NCI-H1105 treated with DMSO at 0.1 percent for 48 hours (cell line): ENCODE measurements at regions not wholly inside any gene's neighbourhood (a gene's known extent, or its start where the extent isn't known, plus 50 kb on each side); places are given as distances from the start of the nearest gene placed in this dataset.

Experiments
- DNase-seq: peaks from one replicate; lab custom pipeline; 2025; lab: John Stamatoyannopoulos, UW

DNA sequence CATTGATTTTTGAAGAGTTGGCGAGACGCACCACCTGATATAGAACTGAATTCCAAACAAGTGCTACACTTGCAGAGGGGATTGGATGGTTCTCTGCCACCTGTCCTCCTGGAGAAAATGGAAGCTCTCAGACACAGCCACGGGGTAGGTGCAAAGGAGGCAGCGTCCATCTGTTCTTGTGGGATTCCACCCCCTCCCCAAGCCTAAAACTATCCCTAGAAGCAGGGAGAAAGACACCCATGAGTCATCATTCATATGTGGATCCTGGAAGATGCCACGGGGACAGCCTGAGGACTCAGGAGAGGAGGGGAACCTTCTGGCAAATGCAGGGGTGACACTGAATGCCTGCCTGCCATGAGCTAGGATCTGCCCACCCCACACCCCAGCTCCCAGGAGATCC is 171.3 kb upstream of the CST7 start:
- DNase-seq, result no peak

- no peak for DNase-seq
Observed at GRCh38 chr20:24778585-24779031, 170.5 kb upstream of the CST7 start.

DNA sequence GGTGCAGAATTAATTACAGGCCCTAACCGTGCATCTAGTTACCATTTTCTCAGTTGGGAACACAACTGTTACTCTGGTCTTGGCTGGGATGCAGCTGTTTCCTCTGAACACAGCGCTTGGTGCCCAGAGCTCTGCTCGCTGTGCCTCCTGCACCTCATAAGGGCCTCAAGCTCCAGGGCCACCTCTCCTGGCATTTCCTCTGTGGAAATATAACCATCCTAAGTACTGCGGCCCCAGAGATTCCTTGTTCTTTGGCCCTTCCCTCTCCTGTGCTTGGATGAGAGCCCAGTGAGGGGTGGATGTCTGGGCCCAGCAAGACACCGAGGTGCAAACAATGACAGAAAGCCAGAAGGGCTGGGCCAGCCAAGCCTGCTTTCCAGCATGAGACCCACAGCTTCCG is 169.9 kb upstream of the CST7 start:
- DNase-seq, result no peak

DNA sequence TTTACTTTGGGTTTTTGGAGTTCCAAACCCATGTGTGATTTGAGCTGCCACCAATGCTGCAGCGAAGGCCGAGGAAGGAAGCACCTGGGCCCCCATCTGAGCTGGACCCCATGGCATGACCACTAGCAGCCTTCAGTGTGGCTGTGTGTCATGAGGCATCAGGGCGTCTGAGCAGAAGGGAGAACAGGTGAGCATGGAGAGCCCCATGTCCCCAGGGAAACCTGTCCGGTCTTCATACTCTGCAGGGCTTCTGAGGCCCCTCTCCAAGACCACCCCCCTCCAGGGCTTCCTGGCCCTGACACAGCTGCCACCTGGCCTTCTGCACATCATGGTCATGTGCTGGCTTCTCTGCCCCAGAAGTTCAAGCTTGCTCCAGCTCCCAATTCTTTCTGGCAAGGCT is 169.1 kb upstream of the CST7 start:
- no peak for DNase-seq

DNA sequence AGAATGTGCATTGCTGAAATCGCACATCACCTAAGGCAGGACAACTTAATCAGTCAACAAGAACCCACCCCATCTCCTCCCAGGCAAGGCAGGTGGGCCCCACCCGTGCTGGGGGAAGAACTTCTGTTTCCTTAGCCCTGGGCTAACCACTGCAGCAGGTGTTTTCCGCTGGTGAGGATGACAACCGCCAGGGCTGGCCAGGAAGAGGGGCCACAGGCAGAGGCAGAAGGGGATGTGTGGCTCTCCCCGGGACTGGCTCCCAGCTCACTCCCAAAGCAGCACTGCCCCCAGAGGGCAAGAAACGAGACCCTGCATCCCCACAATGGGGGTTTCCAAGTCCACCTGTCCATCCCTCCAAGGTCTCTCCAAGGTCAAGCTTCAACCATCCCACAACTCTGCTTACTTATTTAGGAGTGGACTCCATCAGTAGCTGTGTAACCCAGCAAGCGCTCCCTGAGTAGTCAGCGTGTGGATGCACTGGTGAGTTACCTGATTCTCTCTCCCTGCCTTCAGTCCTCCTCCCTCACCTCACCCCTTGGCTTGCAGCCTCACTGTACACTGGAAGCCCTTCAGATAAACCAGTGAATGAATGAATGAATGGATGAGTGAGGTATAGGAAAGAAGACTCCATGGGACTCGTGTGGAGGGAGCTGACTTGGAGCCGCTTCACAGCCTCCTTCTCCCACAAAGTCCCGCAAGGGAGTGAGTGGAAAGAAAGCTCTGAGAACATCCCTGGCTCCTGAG is 168.2 kb upstream of the CST7 start:
- DNase-seq, result no peak

GRCh38 chr20:24781418-24781980 is 167.6 kb upstream of the CST7 start:
- DNase-seq, result no peak

DNA sequence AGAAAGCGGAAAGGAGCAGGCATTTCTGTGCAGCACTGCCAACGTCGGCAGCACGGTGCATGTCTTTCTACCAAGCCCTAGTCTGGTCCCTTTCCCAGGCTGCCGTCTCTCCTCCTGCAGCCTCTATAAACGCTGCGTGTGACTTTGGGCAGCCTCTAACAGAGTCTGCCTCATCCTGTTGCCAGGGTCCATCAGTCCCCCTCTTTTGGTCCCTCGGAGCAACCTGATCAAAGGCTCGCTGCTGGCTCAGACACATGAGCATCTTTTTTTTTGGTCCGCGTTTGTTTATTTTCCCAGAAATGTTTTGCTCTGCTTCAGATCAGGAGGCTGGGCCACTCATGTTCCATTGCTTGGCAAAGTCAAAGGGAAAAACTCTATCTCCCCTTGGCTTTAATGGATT is 166.8 kb upstream of the CST7 start:
- DNase-seq, result no peak

DNA sequence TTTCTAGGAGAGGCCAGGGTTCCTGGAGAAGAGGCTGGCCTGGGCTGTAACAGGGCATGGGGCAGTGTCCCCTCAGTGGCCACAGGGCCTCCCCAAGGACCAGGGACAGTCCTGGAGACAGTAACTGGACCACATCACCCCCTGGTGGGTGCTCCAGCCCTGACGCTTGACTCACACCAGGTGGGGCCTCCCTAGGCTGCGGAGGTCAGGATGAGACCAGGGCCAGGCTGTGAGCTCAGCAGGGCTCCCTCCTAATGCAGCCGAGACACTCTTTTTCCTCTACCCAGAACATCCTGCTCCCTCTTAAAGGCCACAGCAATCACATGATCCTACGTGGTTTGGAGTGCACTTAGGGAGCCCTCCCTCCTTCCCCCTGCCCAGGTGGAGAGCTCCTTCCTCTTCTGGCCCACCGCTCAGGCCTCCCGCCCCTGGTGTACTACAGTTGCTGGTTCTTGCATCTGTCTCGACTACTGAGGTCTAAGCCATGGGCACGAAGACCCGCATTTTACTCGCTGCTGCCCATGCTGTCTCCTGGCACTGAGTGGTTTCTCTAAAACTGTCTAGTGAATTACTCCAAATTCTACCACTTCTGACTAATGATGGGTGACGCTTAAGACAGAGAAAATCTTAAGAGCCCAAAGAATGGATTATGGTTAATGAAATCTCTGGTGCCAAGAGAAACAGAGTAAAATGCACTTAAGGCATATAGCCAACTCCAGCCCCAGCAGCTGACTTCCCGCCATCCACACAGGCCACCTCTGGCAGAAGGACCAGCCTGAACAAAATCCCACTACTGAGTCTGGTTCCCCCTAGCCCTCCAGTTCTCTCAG is 166.1 kb upstream of the CST7 start:
- DNase-seq, result no peak

DNA sequence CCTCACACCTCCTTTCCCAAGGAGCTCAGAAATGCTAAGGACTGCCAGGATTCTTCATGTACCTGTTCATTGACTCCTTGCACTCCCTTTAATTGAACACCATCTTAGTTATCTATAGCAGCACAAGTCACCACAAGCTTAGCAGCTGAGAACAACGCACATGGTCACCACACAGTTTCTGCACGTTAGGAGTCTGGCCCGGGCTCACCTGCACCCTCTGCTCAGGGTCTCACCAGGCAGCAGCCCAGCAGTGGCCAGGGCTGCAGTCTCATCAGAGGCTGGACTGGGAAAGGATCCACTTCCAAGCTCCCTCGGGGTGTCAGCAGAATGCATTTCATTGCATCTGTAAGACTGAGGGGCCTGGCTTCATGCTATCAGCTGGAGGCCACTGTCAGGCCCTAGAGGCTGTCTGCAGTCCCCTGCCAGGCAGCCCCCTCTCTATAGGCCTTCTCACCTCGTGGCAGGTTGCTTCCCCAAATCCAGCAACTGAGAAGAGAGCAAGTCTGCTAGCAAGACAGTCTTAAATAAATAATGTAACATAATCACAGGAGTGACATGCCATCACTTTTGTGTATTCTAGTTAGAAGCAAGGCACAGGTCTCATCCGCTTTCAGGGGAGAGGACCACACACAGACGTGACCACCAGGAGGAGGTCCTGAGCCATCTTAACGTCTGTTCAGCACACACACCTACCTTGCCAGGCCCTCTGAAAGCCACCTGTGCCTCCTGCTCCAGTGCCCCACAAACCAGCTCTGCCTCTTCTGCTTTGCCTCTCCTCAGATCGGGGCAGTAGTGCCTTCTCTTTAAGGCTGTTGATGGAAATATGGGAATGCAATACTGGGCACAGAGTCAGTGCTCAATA is 165.2 kb upstream of the CST7 start:
- no peak for DNase-seq

- DNase-seq, result no peak
Observed at GRCh38 chr20:24784607-24785006, 164.5 kb upstream of the CST7 start.

DNA sequence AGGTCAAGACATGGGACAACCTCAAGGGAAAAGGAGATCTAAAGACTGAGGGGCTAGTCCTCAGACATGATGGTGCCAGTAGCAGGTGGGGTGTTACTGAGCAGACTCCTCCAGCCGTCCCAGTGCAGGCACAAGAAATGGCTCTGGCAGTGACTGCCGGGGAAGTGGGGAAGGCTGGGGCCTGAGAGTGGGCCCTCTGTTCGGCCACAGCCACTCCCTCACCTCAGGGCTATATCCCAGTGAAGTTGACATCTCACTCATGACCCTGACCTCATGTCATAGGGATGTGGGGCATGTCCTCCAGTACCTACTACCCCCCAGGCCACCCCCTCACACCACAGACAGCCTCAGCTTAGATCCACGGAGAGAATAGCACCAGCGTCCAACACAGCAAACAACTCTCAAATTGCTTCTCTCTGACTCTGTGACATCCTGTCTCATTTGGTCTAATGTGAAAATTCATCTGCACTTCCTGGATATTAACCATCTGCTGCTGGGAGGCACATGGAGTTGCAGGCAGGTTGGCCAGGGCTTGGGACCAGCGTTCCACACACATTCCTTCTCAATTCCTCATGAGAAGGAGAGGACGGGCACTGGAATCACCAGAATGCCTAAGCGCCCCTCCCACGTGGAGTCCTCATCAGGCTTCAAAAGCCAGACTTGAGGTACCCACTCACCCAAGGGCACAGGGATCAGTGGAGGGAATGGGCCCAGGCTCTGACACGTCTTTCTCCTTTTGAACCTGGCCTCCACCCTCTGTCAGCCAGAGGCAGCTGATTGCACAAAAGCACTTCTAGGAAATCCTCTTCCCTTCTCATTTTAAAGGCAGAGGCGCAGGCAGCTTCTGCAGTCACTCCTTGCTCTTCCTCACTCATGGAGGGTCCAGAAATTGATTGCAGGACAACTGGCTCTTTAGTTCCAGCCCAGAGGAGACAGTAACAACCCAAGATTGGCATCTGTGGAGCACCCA is 163.6 kb upstream of the CST7 start:
- no peak for DNase-seq

- no peak for DNase-seq
Observed at GRCh38 chr20:24786111-24786495, 163.0 kb upstream of the CST7 start.

GRCh38 chr20:24786646-24787045 is 162.4 kb upstream of the CST7 start:
- DNase-seq, result no peak

GRCh38 chr20:24787071-24787470 is 162.0 kb upstream of the CST7 start:
- DNase-seq, result no peak

DNA sequence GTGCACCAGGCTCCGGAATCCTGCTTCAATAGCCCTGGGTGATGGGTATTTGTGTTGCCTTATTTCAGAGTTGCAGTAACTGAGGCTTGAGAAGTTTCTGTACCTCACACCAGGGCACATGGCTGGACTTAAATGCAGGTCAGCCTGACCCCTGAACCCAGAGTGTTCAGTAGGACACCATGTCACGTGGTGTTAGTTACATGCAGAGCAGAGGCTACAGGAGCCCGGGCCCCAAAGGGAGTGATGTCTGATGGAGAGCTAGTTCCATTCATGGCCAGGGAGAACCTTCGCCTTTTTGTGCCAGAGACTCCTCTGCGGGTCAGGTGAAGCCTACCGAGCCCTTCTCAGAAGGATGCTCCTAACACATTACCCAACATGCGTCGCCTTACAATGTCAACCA is 161.4 kb upstream of the CST7 start:
- no peak for DNase-seq

- DNase-seq, result no peak
Observed at GRCh38 chr20:24789877-24790276, 159.2 kb upstream of the CST7 start.

- DNase-seq, result no peak
Observed at GRCh38 chr20:24790746-24791283, 158.3 kb upstream of the CST7 start.

- no peak for DNase-seq
Observed at GRCh38 chr20:24791953-24792352, 157.1 kb upstream of the CST7 start.

- no peak for DNase-seq
Observed at GRCh38 chr20:24792641-24793495, 156.2 kb upstream of the CST7 start.

DNA sequence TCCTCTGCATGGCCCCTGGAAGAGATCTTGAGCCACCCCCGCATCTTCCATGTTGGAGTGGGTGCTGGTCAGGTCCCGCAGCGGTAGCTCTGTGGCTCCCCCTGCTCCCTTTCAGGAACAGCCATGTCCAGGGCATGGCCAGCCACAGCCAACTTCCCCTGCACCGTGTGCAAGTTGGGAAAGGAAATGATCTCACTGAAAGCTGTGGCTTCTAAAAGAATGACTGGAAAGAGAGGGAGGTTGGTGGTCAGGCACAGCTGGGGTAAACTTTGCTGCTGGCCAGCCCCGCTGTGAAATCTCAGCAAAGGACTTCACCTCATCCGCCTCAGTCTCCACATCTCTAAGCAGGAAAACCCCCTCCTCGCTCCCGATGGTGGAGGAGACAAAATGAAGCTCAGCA is 153.6 kb upstream of the CST7 start:
- no peak for DNase-seq
